HG03175 (cell line): ENCODE measurements at regions not wholly inside any gene's neighbourhood (a gene's known extent, or its start where the extent isn't known, plus 50 kb on each side); places are given as distances from the start of the nearest gene placed in this dataset.
"Not testable (repeated sequence)": the region's sequence is repeated elsewhere in the genome, so short reads cannot be mapped to it uniquely, and the experiment has no call there.

Experiments
- ATAC-seq: cut with Tn5 transposase; IDR thresholded peaks from one replicate; pipeline ENCODE4 v1.9.1; 2021; ENCODE audit warnings: mild to moderate bottlenecking, moderate library complexity; ENCODE audit not compliant: unreplicated experiment

- no peak for ATAC-seq
These were observed 165.5 kb upstream of the BET1 start for GRCh38 chr7:94169682-94170081.

DNA sequence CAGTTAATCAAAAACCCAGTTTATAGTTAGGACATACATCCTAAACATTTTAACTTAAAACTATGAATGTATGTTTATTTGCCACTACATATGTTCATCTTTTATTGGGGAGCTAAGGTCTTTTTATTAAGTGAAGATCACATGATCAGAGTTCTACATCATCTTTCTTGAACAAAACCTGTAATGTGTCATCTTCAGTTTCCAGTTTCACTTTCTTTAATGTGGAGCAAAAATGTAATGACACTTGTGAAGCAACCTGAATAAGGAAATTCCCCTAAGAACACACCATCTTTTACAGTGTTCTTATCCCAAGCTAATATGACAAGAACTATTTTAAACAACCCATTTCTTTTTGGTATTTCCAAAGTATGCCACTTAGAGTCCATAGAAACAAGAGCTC, 166.7 kb upstream of the BET1 start:
- ATAC-seq, result peak; percentile 88

GRCh38 chr7:94173436-94173835, 169.3 kb upstream of the BET1 start:
- ATAC-seq, result no peak

- no peak for ATAC-seq
These were observed 170.2 kb upstream of the BET1 start for GRCh38 chr7:94174375-94174774.

- ATAC-seq, result no peak
These were observed 170.8 kb upstream of the BET1 start for GRCh38 chr7:94174956-94175355.

GRCh38 chr7:94176694-94177200, 172.6 kb upstream of the BET1 start:
- ATAC-seq, result no peak

- no peak for ATAC-seq
These were observed 173.3 kb upstream of the BET1 start for GRCh38 chr7:94177441-94177840.

GRCh38 chr7:94178230-94178629, 174.1 kb upstream of the BET1 start:
- ATAC-seq, result peak; percentile 82

DNA sequence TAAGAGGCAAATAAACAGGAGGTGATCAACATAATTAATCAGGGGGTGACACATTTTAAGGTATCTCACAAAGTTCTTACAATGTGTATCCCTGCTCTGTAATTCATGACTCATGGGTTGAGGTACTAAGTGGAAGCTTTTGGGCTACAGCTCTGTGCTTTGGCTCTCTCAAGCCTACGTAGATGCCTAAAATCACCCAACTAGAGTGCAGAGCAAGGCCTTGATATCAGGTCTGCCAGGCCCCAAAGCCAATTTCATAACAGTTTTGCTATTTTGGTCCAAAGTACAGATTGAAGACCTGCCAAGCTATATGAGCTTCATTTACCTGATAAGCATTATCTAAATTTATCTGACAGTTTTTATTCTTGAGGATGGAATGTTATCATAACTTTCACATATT, 175.3 kb upstream of the BET1 start:
- no peak for ATAC-seq

- no peak for ATAC-seq
These were observed 177.9 kb upstream of the BET1 start for GRCh38 chr7:94182066-94182465.

GRCh38 chr7:94182721-94183120, 178.6 kb upstream of the BET1 start:
- ATAC-seq, result no peak

DNA sequence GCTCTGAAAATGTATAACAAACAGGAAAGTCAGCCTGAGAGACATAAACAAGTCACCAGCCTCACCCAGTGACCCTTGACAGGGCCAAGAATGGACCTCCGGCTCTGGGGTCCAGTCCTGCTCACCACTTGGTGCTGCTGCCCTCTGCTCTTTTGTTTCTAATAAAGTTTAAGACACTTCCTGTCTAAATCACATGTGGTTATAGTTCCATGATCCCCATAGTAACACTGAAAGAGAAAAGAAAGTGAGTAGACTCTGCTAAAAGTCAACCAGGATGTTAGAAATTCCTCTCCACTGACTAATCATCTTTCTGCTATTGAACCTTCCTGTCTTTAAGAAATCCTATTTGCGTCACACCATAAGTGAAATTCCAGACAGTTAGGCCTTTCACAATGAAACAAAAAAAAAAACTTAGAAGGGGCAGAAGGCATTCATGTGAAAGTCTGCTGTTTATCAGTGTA, 179.2 kb upstream of the BET1 start:
- no peak for ATAC-seq

GRCh38 chr7:94183891-94184290, 179.7 kb upstream of the BET1 start:
- no peak for ATAC-seq

- no peak for ATAC-seq
These were observed 184.2 kb upstream of the BET1 start for GRCh38 chr7:94188350-94188749.

- ATAC-seq, result no peak
These were observed 186.5 kb upstream of the BET1 start for GRCh38 chr7:94190599-94191061.

DNA sequence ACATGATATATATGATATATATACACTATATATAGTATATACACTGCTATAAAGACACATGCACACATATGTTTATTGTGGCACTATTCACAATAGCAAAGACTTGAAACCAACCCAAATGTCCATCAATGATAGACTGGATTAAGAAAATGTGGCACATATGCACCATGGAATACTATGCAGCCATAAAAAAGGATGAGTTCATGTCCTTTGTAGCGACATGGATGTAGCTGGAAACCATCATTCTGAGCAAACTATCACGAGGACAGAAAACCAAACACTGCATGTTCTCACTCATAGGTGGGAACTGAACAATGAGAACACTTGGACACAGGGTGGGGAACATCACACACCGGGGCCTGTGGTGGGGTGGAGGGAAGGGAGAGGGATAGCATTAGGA, 190.3 kb upstream of the BET1 start:
- not testable (repeated sequence) for ATAC-seq

GRCh38 chr7:94195201-94195600, 191.0 kb upstream of the BET1 start:
- ATAC-seq, result no peak

DNA sequence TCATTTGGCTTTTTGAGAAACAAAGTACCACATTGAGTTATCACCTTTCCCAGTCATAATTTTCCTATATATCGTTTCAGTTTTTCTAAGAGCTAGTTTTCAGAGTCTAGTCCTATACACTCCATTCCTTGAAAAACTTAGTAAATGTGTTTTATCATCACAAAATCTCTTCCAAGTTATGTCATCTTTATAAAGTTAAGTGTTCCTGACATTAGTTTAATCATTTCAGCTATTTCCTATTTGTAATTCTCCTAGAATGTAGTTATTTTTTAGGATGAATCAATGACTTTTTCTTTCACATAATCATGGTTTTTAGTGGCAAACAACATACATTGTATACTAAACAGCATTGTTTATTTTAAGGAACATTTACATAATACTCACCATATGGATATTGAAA, 191.7 kb upstream of the BET1 start:
- no peak for ATAC-seq

DNA sequence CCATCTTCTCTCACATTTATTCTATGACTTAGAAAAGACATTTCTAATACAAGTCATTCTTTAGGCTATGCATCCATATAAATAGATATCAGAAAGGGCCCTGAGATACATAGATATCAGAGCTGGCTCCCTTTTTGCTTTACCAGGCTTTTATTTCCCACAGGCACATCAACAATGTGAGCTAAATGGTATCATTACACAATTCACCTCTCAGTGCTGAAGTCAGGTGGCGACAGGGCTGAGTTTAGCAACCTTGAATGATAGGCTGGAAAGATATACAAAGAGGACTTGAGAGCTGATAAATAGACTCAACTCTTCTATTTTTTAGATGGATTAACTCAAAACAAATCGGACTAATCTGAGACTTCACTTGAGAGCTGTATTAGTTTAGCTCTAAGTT, 189.2 kb upstream of the COL1A2 start:
- ATAC-seq, result no peak

DNA sequence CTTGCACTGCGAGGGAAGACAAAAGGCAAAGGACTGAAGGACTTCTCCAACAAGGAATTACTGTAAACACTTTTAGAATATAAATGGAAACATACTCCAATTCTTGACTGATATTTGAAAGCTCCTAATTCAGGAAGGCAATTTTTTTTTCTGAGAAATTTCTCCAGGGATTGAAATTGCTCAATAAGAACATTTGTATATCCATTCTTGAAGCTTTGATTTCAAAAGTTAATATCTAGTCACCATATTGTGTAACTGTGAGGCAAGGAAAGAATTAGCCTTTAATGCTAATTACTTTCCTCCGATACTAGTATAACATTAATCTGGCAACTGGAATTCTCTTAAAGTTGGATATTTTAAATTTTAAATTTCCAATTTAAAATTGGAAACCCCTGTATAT, 188.4 kb upstream of the COL1A2 start:
- ATAC-seq, result no peak

DNA sequence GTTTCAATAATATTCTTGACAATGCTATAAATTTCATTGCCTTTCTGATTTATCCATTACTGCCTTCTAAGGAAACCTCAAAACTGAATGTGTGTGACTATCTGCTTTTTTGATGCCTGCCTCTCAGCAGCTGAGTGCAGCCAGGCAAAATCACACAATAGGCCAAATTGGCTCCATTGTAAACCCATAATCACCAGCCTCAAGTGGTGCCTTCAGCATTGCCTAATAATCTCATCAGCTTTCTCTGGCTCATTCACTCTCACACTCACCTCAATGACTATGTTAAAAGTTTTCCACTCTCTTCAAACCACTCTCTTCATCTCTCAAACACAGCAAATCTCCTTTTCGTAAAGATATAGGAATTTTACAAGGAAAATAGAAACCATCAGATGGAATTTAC, 182.5 kb upstream of the COL1A2 start:
- no peak for ATAC-seq

- ATAC-seq, result no peak
These were observed 177.7 kb upstream of the COL1A2 start for GRCh38 chr7:94216944-94217461.

DNA sequence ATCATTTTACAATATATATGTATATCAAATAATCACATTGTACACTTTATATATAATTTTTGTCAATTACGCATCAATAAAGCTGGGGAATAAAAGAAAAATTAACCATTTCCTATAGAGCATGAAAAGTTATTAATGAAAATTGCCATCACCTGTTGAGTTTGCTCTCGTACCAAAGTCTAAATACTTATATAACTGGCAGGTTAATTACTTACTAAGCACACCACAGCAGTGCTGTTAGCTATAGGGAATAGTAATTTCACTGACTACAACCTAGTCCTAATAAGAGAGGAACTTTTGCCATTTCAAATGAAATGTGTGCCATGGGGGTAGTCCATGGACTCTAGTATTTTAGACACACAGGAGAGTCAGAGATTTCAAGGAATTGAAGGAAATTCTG, 176.9 kb upstream of the COL1A2 start:
- ATAC-seq, result no peak
